Upper lobe of left lung (tissue), 4 donors: ENCODE measurements at regions not wholly inside any gene's neighbourhood (a gene's known extent, or its start where the extent isn't known, plus 50 kb on each side); places are given as distances from the start of the nearest gene placed in this dataset.

Source experiments
- CTCF ChIP-seq, 6 experiments: fragments of 450-650 bp in 4 of 6; fragments of 200-600 bp in 2 of 6; sonication (generic) in 2 of 6; IDR thresholded peaks; one replicate each; pipeline ENCODE4 v1.5.1; 2016 to 2019; ENCODE audit warnings: antibody characterized with exemption in 6 of 6
- EP300 ChIP-seq, 4 donors: sonication (generic); formaldehyde crosslinking; IDR thresholded peaks; one replicate each; pipeline ENCODE4 v1.5.1; 2017; ENCODE audit warnings: antibody characterized with exemption in 4 of 4, control low read depth in 2 of 4

GRCh38 chr15:53106505-53107286, 316.6 kb upstream of the ONECUT1 start:
- TF ChIP-seq CTCF (IDR thresholded peaks at IDR 0.05) (no peak), EP300 (IDR thresholded peaks at IDR 0.05) (no peak)
